ENCODE measurements at regions not wholly inside any gene's neighbourhood (a gene's known extent, or its start where the extent isn't known, plus 50 kb on each side); places are given as distances from the start of the nearest gene placed in this dataset.

DNA sequence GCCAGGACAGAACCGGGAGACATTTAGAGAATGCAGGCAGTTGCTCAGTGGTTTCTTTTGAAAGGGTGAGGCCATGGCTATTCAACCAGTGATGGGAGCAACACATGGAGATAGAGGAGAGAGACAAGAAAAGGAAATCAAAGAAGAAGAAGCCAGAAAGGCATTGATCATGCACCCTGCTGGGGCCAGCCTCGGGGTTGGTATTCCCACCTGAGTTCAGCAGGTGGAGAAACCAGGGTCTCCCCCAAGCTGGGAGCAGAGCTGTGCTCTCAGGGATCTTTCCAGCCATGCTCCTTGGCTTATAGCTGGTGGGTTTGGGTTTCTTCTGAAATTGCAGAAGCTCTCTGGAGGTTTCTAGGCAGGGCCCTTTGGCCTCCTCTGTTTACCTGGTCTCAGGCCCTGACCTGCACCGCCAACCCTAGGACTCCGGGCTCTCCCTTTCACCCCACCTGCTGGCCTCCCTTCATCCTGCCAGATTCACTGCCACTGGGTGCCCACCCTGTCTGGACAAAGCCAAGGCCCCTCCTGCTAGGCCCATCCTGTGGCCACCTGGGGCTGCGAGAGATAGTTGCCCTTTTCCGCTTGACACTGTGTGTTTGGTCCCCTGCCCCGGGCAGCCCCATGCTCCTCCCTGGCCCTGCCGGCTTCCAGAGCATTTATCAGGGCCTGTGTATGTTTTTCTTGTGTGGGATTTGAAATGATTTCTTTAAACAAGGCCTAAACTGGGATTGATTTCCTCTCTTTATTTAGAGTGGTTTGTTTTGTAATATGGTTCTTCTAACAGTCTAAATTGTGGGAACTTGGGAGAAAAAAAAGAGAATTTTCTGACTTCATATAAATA is 126.7 kb downstream of the DDX1 start:
- H3K4me1 Mint-ChIP-seq (ENCODE audit: unreplicated experiment): peaks cover 39% of the 10 kb centered on the region
- H3K36me3 Mint-ChIP-seq: no peaks in the 10 kb centered on the region
- TF ChIP-seq, protein P1, sequence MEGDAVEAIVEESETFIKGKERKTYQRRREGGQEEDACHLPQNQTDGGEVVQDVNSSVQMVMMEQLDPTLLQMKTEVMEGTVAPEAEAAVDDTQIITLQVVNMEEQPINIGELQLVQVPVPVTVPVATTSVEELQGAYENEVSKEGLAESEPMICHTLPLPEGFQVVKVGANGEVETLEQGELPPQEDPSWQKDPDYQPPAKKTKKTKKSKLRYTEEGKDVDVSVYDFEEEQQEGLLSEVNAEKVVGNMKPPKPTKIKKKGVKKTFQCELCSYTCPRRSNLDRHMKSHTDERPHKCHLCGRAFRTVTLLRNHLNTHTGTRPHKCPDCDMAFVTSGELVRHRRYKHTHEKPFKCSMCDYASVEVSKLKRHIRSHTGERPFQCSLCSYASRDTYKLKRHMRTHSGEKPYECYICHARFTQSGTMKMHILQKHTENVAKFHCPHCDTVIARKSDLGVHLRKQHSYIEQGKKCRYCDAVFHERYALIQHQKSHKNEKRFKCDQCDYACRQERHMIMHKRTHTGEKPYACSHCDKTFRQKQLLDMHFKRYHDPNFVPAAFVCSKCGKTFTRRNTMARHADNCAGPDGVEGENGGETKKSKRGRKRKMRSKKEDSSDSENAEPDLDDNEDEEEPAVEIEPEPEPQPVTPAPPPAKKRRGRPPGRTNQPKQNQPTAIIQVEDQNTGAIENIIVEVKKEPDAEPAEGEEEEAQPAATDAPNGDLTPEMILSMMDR (conservative IDR thresholded peaks at IDR 0.05): no peak
- no peak overlapping the region for H3K4me3 Mint-ChIP-seq
- H3K9me3 Mint-ChIP-seq: no peaks in the 10 kb centered on the region
- no peak for DNase-seq (ENCODE audit: extremely low spot score, unreplicated experiment)
- H3K27ac Mint-ChIP-seq: no peak overlapping the region
- H3K27me3 Mint-ChIP-seq: peaks cover 4% of the 10 kb centered on the region

DNA sequence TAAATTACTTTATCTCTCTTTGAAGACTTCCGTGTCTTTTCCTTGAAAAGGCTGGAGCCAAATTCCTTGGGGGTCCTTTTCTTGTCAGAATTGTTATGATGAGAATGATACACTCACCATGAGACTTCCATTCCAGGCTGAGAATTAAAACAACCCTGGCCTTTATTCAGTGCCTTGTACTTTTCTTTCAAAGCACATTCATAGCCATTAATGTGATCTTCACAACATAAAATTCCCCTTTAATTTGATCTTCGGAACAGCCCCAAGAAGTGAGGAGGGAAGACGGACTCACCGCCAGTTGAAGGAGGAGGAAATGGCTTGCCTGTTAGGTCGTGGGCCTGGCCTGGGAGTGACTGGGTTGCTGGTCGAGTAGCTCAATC is 127.3 kb downstream of the DDX1 start:
- TF ChIP-seq, protein P1 (conservative IDR thresholded peaks at IDR 0.05): no peak
- H3K27ac Mint-ChIP-seq: no peak overlapping the region
- peaks cover 43% of the 10 kb centered on the region for H3K4me1 Mint-ChIP-seq (ENCODE audit: unreplicated experiment)

DNA sequence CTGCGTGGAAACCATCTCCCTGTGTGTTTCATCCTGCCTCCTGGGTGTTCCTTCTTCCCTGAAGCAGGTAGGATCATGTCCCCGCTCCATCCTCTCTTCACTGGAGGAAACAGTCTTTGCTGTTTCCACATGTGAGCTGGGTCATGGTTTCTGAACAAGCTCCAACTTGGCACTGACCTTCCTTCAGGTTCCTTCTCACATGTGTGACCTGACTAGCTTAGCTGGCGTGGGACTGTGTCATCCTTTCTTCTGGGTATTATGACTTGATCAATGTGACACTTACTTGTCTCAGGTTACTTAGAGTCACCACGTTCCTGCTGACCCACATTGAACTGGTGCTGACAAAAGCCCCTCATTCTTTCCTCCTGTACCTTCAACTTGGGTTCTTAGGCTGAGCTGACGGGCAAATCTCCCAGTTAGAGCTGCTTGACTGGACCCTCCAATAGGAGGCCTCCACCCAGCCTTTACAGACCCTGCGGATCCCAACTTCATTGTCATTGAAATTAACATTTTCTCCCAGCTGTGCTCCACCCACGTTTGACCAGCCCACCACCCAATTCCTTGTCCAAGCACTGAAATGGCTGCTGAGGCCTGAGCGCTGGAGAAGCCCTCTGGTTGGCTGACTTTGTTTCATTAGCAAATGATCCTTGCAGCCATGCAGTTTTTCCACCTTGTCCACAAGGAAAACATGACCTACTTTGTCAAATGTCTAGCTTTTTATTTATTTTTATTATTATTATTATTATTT is 128.1 kb downstream of the DDX1 start:
- H3K27me3 Mint-ChIP-seq: peaks cover 4% of the 10 kb centered on the region
- no peak overlapping the region for H3K4me3 Mint-ChIP-seq
- TF ChIP-seq, protein P1 (conservative IDR thresholded peaks at IDR 0.05): no peak

More for the DNA sequence above, 127.3 kb downstream of the DDX1 start:
- peaks cover 3% of the 10 kb centered on the region for H3K9me3 Mint-ChIP-seq
- peaks cover 4% of the 10 kb centered on the region for H3K27me3 Mint-ChIP-seq
- DNase-seq (ENCODE audit: extremely low spot score, unreplicated experiment): no peak
- H3K36me3 Mint-ChIP-seq: no peaks in the 10 kb centered on the region
- H3K4me3 Mint-ChIP-seq: no peak overlapping the region

DNA sequence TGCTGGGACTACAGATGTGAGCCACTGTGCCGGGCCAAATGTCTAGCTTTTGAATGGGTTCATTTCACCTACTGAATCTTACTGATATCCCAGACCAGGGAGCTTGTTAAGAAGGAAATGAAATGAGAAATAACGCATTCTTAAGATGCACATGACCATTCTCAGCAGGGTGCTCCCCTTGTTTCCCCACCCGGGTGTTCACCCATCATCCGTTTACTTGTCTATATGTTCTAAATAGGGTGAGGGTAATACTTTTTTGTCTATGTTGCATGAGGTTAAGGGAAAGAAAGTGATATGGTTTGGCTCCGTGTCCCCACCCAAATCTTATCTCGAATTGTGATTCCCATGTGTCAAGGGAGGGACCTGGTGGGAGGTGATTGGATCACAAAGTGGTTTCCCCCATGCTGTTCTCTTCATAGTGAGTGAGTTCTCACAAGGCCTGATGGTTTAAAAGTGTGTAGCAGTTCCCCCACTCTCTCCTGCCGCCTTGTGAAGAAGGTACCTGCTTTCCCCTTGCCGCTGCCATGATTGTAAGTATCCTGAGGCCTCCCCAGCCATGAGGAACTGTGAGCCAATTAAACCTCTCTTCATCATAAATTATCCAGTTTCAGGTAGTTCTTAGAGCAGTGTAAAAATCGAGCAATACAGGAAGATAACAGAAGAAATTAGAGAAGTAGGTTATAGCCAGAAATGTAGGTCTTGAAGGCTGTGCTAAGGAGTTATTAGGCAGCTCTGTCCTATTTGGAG is 129.1 kb downstream of the DDX1 start:
- peaks cover 3% of the 10 kb centered on the region for H3K9me3 Mint-ChIP-seq
- no peak overlapping the region for H3K4me3 Mint-ChIP-seq

More for the DNA sequence above, 128.1 kb downstream of the DDX1 start:
- DNase-seq (ENCODE audit: extremely low spot score, unreplicated experiment): no peak
- Mint-ChIP-seq H3K27ac (no peak overlapping the region), H3K9me3 (peaks cover 3% of the 10 kb centered on the region), H3K36me3 (no peaks in the 10 kb centered on the region), H3K4me1 (ENCODE audit: unreplicated experiment) (peaks cover 51% of the 10 kb centered on the region)

More for the DNA sequence above, 129.1 kb downstream of the DDX1 start:
- TF ChIP-seq, protein P1 (conservative IDR thresholded peaks at IDR 0.05): no peak
- Mint-ChIP-seq H3K27ac (no peak overlapping the region), H3K27me3 (peaks cover 4% of the 10 kb centered on the region), H3K36me3 (no peaks in the 10 kb centered on the region), H3K4me1 (ENCODE audit: unreplicated experiment) (peaks cover 55% of the 10 kb centered on the region)
- DNase-seq (ENCODE audit: extremely low spot score, unreplicated experiment): no peak

Data from type B pancreatic cell (in vitro differentiated cells).